GM18517 (cell line): ENCODE measurements at regions not wholly inside any gene's neighbourhood (a gene's known extent, or its start where the extent isn't known, plus 50 kb on each side); places are given as distances from the start of the nearest gene placed in this dataset.

ENCODE experiments used
- ATAC-seq: cut with Tn5 transposase; IDR thresholded peaks from one replicate; pipeline ENCODE4 v1.9.1; 2021; ENCODE audit warnings: mild to moderate bottlenecking, moderate library complexity; ENCODE audit not compliant: unreplicated experiment

DNA sequence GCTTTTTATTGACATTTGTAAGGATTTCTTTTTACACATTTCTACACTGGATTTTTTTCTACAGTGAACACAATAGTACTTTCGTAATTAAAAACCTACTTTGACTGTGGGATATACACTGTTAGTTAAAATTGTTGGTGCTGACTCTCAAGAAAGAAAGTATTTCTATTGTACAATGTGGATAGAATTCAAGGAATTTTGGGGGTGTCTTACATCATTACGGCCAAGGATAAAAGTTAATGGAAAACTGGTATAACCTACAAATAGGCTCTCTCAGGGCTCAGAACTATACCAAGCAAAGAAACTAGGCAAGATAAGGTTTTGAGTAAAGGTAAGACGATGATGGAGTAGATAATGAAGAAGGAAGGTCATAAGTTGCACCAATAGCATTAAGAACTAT, 198.4 kb upstream of the PARD3B start:
- ATAC-seq, result no peak

- ATAC-seq, result no peak
Measured at GRCh38 chr2:204353823-204354222, 191.5 kb upstream of the PARD3B start.

- no peak for ATAC-seq
Measured at GRCh38 chr2:204354442-204354856, 190.8 kb upstream of the PARD3B start.

GRCh38 chr2:204355688-204356087, 189.6 kb upstream of the PARD3B start:
- ATAC-seq, result no peak

- no peak for ATAC-seq
Measured at GRCh38 chr2:204356151-204356641, 189.1 kb upstream of the PARD3B start.

- ATAC-seq, result no peak
Measured at GRCh38 chr2:204357286-204357685, 188.0 kb upstream of the PARD3B start.

DNA sequence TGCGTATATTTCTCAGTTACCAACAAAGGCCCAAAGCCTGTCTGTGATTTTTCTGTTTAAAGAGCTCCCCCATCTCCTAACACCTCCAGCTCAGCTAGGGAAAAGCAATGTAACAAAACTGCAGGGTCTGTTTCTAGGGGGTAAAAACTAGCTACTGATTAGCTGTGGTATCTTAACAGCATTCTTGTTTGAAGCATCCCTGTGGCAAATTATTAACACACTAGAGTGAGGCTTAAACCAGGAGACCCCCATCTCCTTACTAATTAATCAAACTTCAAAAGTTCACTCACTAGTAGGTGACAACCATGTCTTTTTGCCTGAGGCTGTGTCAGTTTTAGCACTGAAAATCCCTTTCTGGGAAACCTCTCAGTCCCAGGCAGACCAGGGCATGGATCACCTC, 186.2 kb upstream of the PARD3B start:
- no peak for ATAC-seq

- no peak for ATAC-seq
Measured at GRCh38 chr2:204360218-204361007, 184.9 kb upstream of the PARD3B start.

DNA sequence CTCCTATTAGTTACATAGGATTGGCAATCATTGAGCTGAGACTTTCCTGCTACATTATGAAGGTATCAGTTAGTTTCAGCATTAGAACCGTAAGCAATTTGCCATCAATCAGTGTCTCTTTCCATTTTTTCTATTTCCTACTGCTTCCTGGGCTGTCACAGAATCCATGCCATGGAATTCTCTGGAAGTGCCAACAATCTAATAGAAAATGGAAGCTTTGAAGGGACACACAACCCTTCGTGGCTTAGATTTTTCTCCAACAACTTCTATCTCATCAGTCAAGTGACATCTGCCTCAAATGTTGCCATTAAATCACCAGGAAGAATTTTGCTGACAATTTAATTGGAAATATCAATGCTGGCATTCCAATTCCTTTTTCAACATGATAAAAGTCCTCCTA, 183.5 kb upstream of the PARD3B start:
- ATAC-seq, result no peak

- ATAC-seq, result no peak
Measured at GRCh38 chr2:204362581-204362980, 182.7 kb upstream of the PARD3B start.

- ATAC-seq, result no peak
Measured at GRCh38 chr2:204363513-204363912, 181.8 kb upstream of the PARD3B start.

GRCh38 chr2:204364860-204365535, 180.3 kb upstream of the PARD3B start:
- ATAC-seq, result no peak

DNA sequence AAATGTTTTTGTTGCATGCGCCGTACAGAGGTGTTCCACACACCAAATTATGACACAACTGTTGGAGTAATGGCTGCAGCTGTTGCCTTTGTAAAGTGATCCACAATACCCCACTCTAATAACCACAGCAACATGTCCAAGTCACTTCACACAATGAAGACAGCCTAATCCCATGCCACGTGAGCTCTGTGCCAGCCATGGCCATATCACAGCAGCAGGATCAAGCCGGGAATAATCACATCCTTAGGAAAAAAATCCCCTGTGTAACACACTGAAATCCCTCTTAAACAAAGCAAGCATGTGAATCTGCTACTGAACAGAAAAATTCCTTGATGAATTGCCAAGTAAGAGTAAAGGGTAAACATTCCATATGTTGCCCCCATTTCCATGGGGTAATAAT, 179.5 kb upstream of the PARD3B start:
- ATAC-seq, result no peak

GRCh38 chr2:204367466-204367865, 177.8 kb upstream of the PARD3B start:
- no peak for ATAC-seq

- ATAC-seq, result no peak
Measured at GRCh38 chr2:204370172-204370718, 175.0 kb upstream of the PARD3B start.

GRCh38 chr2:204373942-204374341, 171.3 kb upstream of the PARD3B start:
- no peak for ATAC-seq

DNA sequence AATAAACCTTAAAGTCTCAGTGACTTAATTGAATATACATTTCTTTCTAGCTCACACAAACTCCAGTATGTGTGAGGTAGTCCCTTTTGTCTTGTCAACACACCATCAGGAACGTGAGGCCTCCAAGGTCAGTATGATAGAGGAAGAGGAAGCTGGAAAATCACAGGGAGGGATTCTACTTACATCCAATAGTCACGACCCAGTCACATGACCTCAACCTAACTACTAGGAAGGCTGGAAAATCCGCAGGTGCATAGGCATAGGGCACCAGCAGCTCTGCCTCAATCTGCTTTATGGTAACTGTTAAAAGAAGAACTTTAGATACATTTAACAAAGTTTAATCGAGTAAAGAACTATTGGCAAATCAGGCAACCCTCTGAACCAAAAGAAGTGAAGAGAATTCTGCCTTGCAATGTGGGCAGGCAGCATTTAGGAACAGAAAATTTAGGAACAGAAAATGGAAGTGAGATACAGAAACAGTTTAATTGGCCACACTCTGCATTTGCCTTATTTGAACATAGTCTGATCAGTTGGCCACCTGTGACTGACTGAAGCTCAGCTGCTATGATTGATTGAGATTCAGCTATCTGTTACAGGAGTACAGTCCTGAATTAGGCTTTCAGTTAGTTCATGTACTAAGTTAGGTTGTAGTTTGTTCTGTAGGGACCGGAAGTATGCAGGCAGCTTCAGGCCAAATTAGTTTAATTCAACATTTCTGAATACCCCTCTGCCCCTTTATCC, 165.0 kb upstream of the PARD3B start:
- no peak for ATAC-seq

DNA sequence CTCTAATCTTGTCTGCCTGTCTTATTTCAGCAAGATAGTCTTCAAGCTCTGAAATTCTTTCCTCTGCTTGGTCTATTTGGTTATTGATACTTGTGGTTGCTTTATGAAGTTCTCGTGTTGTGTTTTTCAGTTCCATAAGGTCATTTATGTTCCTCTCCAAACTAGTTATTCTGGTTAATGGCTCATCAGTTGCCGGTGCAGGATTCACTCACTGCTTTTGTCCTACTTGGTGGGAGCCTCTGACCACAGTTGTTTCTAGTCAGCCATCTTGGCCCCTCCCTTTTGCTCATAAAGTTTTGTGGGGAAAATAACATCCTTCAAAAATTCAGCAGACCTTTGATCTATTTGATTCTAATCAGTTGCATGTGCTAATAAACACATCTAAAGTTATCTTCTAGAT, 158.6 kb upstream of the PARD3B start:
- no peak for ATAC-seq

GRCh38 chr2:204389120-204389519, 156.2 kb upstream of the PARD3B start:
- ATAC-seq, result no peak

DNA sequence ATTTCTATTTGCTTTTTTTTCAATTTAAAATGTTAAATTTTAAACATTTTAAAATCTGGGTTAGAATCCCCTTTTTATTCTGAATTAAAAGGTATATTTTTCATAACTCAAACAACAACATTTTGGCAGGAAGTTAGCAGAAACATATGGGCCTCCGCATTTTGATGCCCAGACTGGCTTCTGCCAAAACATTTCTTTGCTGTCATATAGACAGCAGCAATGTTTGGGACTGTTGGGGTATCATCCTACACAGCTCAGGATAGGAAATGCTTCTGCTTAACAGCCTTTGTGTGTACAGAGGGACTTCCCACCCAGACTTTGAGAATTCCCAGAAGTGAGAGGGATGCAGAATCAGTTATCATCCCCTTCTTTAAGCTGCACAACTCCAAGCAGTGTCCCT, 155.4 kb upstream of the PARD3B start:
- ATAC-seq, result no peak

DNA sequence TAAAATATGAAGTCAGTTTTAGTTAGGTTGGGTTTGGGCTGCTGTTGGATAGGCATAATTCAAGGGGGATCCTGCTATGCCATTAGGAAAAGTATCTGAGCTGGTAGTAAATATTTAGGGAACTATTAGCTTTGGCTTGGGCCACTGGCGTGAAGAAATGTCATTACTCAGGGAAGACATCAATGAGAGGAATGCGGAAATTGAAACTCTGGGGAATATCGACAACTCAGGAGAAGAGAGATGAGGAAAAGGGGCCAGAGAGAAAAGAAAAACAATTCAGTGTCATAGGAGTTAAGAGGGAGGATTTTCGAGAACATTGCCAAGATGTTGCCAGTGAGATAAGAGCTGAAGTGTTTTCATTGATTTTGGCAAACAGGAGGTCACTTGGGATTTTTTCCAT, 149.7 kb upstream of the PARD3B start:
- no peak for ATAC-seq
